ENCODE measurements at regions not wholly inside any gene's neighbourhood (a gene's known extent, or its start where the extent isn't known, plus 50 kb on each side); places are given as distances from the start of the nearest gene placed in this dataset.
"Not testable (repeated sequence)": the region's sequence is repeated elsewhere in the genome, so short reads cannot be mapped to it uniquely, and the experiment has no call there.

- no peak for DNase-seq
Measured at GRCh38 chr21:35280231-35280630, 231.1 kb upstream of the RUNX1 start.

- DNase-seq, result no peak
Measured at GRCh38 chr21:35275776-35276175, 226.7 kb upstream of the RUNX1 start.

- DNase-seq, result no peak
Measured at GRCh38 chr21:35274923-35275322, 225.8 kb upstream of the RUNX1 start.

- DNase-seq, result no peak
Measured at GRCh38 chr21:35274090-35274489, 225.0 kb upstream of the RUNX1 start.

GRCh38 chr21:35273333-35273732, 224.2 kb upstream of the RUNX1 start:
- no peak for DNase-seq

GRCh38 chr21:35271344-35272118, 222.4 kb upstream of the RUNX1 start:
- DNase-seq, result not testable (repeated sequence)

- DNase-seq, result no peak
Measured at GRCh38 chr21:35268817-35269216, 219.7 kb upstream of the RUNX1 start.

- DNase-seq, result no peak
Measured at GRCh38 chr21:35268261-35268660, 219.2 kb upstream of the RUNX1 start.

- DNase-seq, result no peak
Measured at GRCh38 chr21:35266546-35266945, 217.4 kb upstream of the RUNX1 start.

GRCh38 chr21:35265170-35265877, 216.2 kb upstream of the RUNX1 start:
- DNase-seq, result no peak

- DNase-seq, result no peak
Measured at GRCh38 chr21:35259457-35259856, 210.4 kb upstream of the RUNX1 start.

GRCh38 chr21:35258521-35258920, 209.4 kb upstream of the RUNX1 start:
- no peak for DNase-seq

GRCh38 chr21:35257413-35257812, 208.3 kb upstream of the RUNX1 start:
- no peak for DNase-seq

- no peak for DNase-seq
Measured at GRCh38 chr21:35256468-35256988, 207.4 kb upstream of the RUNX1 start.

- no peak for DNase-seq
Measured at GRCh38 chr21:35254765-35255138, 205.7 kb upstream of the RUNX1 start.

GRCh38 chr21:35254006-35254764, 205.1 kb upstream of the RUNX1 start:
- no peak for DNase-seq

- DNase-seq, result no peak
Measured at GRCh38 chr21:35252831-35253230, 203.7 kb upstream of the RUNX1 start.

GRCh38 chr21:35249636-35250035, 200.5 kb upstream of the RUNX1 start:
- no peak for DNase-seq

- no peak for DNase-seq
Measured at GRCh38 chr21:35245879-35246278, 196.8 kb upstream of the RUNX1 start.

GRCh38 chr21:35244514-35244913, 195.4 kb upstream of the RUNX1 start:
- no peak for DNase-seq

GRCh38 chr21:35243171-35243570, 194.1 kb upstream of the RUNX1 start:
- DNase-seq, result no peak

GRCh38 chr21:35239811-35240219, 190.7 kb upstream of the RUNX1 start:
- no peak for DNase-seq

- no peak for DNase-seq
Measured at GRCh38 chr21:35238119-35238518, 189.0 kb upstream of the RUNX1 start.

GRCh38 chr21:35237287-35237686, 188.2 kb upstream of the RUNX1 start:
- DNase-seq, result no peak
